NCI-H82 (cell line): ENCODE measurements at regions not wholly inside any gene's neighbourhood (a gene's known extent, or its start where the extent isn't known, plus 50 kb on each side); places are given as distances from the start of the nearest gene placed in this dataset.

Source experiments
- DNase-seq: peaks from one replicate; lab custom pipeline; 2025; lab: John Stamatoyannopoulos, UW

DNA sequence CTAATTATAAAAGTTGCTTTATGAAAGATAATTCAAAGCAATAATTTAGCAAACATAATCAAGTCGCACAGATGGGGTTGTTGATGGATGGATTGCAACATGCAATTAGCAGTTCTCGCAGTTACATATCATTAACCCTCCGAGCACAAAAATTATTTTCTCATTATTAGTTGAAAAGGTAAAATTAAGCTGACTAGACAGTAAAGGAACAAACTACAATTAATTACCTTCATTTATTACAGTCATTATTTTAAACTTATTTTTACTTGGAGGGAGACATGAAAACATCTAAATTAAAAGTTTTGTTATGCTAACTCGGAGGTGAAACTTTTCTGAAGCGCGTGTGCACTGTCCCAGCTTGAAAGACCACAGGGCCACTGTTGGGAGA is 146.9 kb downstream of the PHETA1 start:
- DNase-seq: no peak

GRCh38 chr12:111221062-111222026 is 147.6 kb downstream of the PHETA1 start:
- no peak for DNase-seq

GRCh38 chr12:111220363-111220762 is 148.5 kb downstream of the PHETA1 start:
- no peak for DNase-seq

DNA sequence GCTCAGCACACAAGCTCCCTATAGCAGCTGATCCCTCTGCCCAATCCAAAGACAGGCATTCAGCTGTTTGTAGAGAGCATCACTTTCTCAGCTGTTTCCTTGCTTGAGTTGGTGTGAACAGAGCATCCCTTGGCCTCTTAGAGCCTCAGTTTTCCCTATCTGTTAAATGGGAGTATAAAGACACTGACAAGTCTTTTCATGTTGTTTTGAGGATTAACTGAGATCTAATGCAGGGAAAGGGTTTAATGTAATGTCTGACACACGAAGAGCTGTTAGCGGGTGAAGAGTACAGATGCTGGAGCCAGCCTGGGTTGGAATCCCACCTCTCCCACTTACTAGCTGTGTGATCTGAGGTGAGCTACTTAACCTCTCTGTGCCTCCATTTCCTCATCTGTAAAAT is 149.5 kb downstream of the PHETA1 start:
- DNase-seq: no peak

- DNase-seq: no peak
Measured at GRCh38 chr12:111218499-111218898, 150.4 kb downstream of the PHETA1 start.

DNA sequence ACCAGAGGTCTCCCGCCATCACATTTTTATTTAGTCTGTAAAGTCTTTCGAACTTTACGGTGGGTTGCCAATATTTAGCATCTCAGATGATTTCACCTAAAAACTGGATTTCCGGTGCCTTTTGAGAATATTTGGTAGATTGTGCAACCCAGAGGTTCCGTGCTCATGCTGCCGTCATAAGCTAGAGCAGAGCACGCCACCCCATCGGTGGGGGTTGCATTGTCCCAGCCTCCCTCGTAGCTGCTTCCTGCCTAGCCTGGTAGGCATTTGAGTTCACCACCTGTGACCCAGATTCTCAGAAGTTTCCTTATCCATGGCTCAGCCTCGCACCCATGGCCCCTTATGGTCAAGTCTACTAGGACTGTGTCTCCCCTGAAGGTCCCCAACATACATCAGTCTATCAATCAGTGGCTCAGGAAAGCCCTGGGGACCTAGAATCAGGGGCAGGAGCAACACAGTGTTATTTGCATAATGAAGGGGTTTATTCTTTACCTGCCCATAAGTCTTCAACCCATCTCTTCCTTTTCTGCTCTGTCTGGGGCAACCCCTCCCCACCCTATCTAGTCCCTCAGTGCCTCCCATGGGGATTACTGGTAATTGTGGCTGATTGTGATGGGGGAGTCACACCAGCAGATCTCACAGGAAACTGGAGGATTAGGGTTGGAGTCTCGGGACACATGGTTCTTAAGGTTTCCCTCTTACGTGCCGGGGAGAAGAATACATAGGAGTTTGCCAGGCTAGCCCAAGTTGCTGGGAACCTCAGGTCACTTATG is 152.3 kb downstream of the PHETA1 start:
- peak; percentile 89 for DNase-seq

DNA sequence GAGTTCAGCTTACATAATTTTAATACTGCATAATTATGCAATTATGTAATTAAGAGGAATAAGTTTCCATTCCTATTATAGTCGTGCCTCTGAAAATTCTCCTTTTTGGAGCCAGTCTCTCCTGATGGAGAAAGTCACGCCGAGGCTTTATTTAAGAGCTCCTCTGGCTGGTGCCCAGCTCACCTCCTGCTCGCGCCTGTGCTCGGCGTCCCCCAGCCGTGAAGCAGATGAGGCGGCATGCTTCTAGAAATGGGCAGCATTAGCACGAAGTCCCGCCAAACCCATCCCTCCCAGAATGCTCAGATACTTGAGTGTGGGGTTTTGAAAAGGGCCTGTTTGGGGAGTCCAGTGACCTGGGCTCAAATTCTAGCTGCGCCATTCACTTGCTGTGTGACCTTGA is 153.0 kb downstream of the PHETA1 start:
- DNase-seq: no peak

- no peak for DNase-seq
Measured at GRCh38 chr12:111214401-111214800, 154.5 kb downstream of the PHETA1 start.

- DNase-seq: no peak
Measured at GRCh38 chr12:111213561-111213960, 155.3 kb downstream of the PHETA1 start.

GRCh38 chr12:111212814-111213456 is 156.0 kb downstream of the PHETA1 start:
- DNase-seq: no peak

DNA sequence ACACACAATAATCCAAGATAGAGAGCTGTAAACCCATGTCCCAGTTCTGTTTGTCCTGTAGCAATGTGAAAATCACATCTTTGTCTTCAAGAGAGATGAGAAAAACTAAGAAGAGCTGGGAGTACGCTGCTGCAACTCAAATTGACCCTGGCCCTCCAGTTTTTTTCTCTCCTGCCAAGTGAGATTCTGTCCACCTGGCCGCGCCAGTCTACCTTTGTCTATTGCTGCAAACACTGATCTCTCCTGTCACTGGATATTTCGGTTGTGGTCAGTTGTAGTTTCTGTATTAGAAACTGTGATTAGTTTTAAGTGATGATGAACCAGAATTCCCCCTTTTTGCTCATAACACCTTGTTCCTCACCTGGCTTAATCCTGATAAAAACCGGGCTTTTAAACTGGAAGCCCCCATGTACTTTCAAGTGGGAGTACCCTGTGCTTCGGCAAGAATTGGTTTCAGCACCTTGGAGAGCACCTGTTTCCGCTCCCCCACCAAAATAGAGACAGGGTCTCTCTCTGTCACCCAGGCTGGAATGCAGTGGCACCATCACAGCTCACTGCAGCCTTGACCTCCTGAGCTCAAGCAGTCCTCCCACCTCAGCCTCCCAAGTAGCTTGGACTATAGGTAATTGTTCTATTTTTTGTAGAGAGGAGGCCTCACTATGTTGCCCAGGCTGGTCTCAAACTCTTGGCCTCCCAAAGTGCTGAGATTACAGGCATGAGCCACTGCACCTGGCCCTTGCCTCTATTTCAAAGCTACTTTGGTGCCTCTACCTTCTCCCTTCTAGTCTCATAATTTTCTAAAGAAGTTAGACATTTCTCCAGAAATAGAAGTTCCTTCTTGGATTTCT is 156.8 kb downstream of the PHETA1 start:
- DNase-seq: no peak

GRCh38 chr12:111209811-111210210 is 159.1 kb downstream of the PHETA1 start:
- no peak for DNase-seq

DNA sequence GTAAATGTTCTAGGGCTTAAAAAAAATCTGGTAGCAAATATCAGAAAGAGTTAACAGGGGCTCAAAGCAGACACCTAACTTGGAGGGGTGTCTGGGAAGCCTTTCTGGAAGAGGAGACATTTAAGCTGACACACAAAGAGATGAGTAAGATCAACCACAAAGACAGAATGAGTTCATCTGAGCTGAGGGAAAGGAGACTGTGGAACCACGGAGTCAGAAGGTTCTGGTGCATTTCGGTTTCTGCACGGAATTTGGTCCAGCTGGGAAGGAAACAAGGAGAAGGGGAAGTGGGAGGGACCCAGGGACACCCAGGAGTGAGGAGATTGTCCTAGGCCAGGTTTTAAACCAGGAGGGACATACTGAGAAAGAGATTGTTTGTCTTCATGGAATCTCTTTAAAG is 161.1 kb downstream of the PHETA1 start:
- no peak for DNase-seq

DNA sequence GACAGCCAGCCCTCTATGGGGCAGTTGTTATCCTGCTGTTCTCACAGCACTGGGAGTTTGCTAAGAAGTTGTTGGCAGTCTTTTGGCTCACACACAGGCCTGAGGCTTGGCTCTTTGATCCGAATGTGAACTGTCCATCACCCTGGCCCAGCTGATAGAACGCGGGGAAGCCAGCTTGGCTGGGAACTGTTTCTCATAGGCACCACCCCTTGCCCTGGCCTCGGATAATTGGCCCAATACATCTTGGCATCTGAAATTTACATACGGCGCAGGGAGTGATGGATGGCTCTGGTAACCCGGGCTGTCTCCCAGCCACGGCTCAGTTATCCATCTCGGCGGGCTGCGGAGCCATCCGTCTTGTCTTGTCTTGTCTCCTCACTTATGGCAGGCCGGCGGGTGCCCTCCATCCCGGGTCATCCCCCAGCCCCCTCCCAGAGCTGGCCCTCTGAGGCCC is 164.1 kb downstream of the PHETA1 start:
- DNase-seq: no peak

- DNase-seq: no peak
Measured at GRCh38 chr12:111203969-111204368, 164.9 kb downstream of the PHETA1 start.

DNA sequence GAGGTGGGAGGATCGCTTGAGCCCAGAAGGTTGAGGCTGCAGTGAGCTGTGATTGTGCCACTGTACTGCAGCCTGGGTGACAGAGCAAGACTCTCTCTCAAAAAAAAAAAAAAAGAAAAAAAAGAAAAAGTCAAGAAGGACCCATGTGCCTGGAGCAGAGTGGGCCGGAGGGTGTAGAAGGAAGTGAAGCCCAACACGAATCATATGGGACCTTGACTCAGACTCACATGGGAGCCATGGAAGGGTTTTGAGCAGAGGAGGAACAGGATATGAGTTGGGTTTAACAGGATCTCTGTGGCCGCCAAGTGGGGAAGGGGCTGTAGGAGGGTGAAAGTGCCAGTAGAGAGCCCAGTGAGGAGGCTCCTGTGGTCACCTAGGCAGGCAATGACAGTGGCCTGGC is 165.4 kb downstream of the PHETA1 start:
- DNase-seq: no peak

DNA sequence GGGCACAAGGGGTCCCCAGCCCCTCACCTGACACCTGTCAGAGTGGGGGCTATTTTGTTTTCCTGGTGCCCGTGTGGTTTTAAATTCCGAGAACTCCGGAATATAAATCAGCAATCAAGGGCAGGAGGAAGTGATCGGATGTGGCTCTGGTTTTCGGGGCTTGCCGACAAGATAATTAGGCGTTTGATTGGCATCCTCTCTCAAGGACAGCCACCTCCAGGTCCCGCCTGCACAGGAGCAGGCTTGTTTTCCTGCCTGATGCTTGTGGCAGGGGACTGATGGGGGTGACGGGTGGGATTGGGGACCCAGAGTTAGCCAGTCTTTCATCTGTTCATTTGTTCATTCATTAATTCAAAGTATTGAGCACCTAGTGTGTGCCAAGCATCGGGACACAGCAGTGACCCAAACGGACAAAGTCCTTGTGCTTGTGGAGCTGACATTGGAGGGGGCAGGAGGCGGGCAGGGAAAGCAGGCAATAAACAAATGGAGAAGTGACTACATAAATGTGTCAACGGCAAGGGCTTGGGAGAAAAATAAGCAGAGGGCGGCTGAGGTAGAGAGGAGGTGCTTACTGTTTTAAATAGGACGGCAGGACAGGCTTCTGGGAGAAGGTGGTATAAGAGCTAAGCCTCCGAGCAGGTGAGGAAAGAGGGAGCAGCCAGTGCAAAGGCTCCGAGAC is 166.5 kb downstream of the PHETA1 start:
- no peak for DNase-seq

GRCh38 chr12:111201495-111202236 is 167.2 kb downstream of the PHETA1 start:
- DNase-seq: no peak

DNA sequence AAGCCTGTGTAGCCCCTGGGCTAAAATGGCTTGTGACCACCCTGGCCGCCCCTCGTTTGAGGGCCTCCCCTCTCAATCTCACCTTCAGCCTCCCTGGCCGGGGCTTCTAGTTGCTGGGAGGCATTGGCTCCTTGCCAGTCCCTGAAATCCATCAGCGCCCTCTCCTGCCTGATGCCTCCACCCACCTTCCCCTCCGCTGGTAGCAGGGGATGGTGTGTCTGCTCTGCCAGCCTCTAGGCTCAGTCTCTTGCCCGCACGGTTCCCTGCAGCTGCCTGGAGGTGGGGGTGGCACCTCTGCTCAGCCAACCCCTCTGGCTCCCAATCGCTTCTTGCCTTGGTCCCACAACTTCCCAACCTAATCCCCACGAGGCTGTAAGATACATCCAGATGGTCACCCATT is 167.9 kb downstream of the PHETA1 start:
- DNase-seq: peak; percentile 84

DNA sequence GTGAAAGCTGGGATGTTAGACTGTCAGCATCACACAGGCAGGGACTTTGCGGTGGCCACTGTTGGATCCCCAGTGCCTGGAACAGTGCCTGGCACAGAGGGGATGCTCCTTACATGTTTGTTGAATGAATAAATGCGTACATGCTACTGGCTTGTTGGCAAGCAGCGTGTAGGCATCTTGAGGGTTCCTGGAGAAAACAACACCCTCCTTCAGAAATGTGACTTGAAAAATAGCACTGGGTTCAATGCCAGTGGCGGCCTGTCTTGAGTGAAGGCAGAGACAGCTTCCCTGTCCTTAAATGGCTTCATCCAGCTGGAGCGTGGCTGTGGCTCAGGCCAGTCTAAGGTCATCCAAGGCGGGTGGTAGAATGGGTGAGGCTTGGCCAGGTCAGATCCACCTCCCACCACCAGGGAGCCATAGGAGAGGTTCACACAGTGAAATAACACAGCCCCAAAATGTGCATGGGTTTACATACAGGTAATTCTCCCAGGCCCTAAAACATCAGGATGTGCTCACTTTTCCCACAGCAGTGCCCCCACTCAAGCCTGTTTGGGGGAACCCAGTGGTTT is 171.4 kb downstream of the PHETA1 start:
- peak; percentile 17 for DNase-seq
